Small intestine (tissue), 7 donors: ENCODE measurements at regions not wholly inside any gene's neighbourhood (a gene's known extent, or its start where the extent isn't known, plus 50 kb on each side); places are given as distances from the start of the nearest gene placed in this dataset.
"Not testable (repeated sequence)": the region's sequence is repeated elsewhere in the genome, so short reads cannot be mapped to it uniquely, and the experiment has no call there.

Experiments
- DNase-seq, 2 donors: peaks; one replicate each; pipeline versions ENCODE4 v3.0.0 to v3.0.0-alpha.2; 2013
- FAIRE-seq: peaks from 2 replicates; lab custom pipeline; 2012; peaks lifted over from hg19 to GRCh38; lab: Jason Lieb, UNC
- H3K27ac ChIP-seq, 3 donors: one replicate each; pipeline ENCODE4 v1.5.1; 2013; ENCODE audit warnings: low read length in 2 of 3, mild to moderate bottlenecking in 2 of 3, control low read depth in 1 of 3, inconsistent platforms in 1 of 3, low read depth in 1 of 3, moderate library complexity in 1 of 3
- H3K27me3 ChIP-seq, 3 donors: one replicate each; pipeline ENCODE4 v1.6.1; 2013; ENCODE audit warnings: low read length in 3 of 3, inconsistent platforms in 1 of 3; ENCODE audit not compliant: control insufficient read depth in 3 of 3, insufficient read depth in 3 of 3
- H3K36me3 ChIP-seq, 3 donors: one replicate each; pipeline ENCODE4 v1.6.1; 2013; ENCODE audit warnings: low read length in 3 of 3, inconsistent platforms in 1 of 3, low read depth in 1 of 3, mild to moderate bottlenecking in 1 of 3, moderate library complexity in 1 of 3; ENCODE audit not compliant: control insufficient read depth in 3 of 3, insufficient read depth in 2 of 3
- H3K4me1 ChIP-seq, 3 donors: one replicate each; pipeline ENCODE4 v1.6.1; 2013; ENCODE audit warnings: low read length in 2 of 3, inconsistent platforms in 1 of 3, low read depth in 1 of 3, mild to moderate bottlenecking in 1 of 3, moderate library complexity in 1 of 3; ENCODE audit not compliant: control insufficient read depth in 3 of 3, insufficient read depth in 2 of 3
- H3K4me3 ChIP-seq, 3 donors: one replicate each; pipeline ENCODE4 v1.5.1; 2013; ENCODE audit warnings: low read length in 3 of 3, control low read depth in 1 of 3, inconsistent platforms in 1 of 3, low read depth in 1 of 3, mild to moderate bottlenecking in 1 of 3, moderate library complexity in 1 of 3
- H3K9me3 ChIP-seq, 2 donors: one replicate each; pipeline ENCODE4 v1.6.1; 2013; ENCODE audit warnings: low read depth in 1 of 2, low read length in 1 of 2; ENCODE audit not compliant: control insufficient read depth in 2 of 2, insufficient read depth in 1 of 2
- WGBS, 3 donors: extraction: QIAGEN DNeasy Blood & Tissue Kit; methylation state at CpG; one replicate each; pipeline ENCODE4 v1.1.7; 2013; 5-methylcytosine and 5-hydroxymethylcytosine counted together
- donor health status: healthy with polysubstance abuse.
- donor health status: control.
- donor health status: control.
- donor health status: Bipolar disorder and iron deficiency.
- donor health status: healthy.

GRCh38 chr5:126139086-126139485 lies 284.1 kb upstream of the GRAMD2B start:
- Histone ChIP-seq H3K36me3 (no peaks in the 10 kb centered on the region), H3K4me1 (peaks cover 0 to 2% (median 0%) of the 10 kb centered on the region in 3 donors), H3K4me3 (no peak overlapping the region), H3K27me3 (no peaks in the 10 kb centered on the region), H3K9me3 (no peaks in the 10 kb centered on the region), H3K27ac (no peak overlapping the region)
- DNase-seq (no peak), FAIRE-seq (peak; percentile 23)
- 68 to 79% (median 79%) methylated on average over 2 of the region's 2 CpGs for WGBS, 3 donors

GRCh38 chr5:126139773-126140172 lies 283.4 kb upstream of the GRAMD2B start:
- no peak overlapping the region for H3K27ac ChIP-seq
- DNase-seq (no peak), FAIRE-seq (no peak)
- H3K4me1 ChIP-seq = peaks cover 0 to 2% (median 0%) of the 10 kb centered on the region in 3 donors
- 50 to 66% (median 64%) methylated on average over 5 of the region's 5 CpGs for WGBS, 3 donors
- H3K4me3 ChIP-seq = no peak overlapping the region
- no peaks in the 10 kb centered on the region for H3K36me3 ChIP-seq
- no peaks in the 10 kb centered on the region for H3K27me3 ChIP-seq
- no peaks in the 10 kb centered on the region for H3K9me3 ChIP-seq

DNA sequence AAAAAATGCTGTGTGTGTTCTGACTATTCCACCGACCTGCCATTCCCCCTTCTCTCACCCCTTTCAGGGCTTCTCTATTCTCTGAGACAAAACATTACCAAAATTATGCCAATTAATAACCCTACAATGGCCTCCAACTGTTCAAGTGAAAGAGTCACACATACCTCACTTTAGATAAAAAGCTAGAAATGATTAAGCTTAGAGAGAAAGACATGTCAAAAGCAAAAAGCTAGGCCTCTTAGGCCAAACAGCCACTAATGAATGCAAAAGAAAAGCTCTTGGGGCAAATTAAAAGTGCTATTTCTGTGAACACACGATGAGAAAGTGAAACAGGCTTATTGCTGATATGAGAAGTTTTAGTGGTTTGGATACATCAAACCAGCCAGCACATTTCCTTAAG lies 279.6 kb upstream of the GRAMD2B start:
- no peaks in the 10 kb centered on the region for H3K9me3 ChIP-seq
- H3K27ac ChIP-seq = no peak overlapping the region
- H3K4me1 ChIP-seq = no peaks in the 10 kb centered on the region
- no peaks in the 10 kb centered on the region for H3K36me3 ChIP-seq
- no peak for DNase-seq
- no peak overlapping the region for H3K4me3 ChIP-seq
- H3K27me3 ChIP-seq = no peaks in the 10 kb centered on the region
- 49 to 53% (median 51%) methylated on average over 2 of the region's 2 CpGs for WGBS, 3 donors
- no peak for FAIRE-seq

- not testable (repeated sequence) for H3K4me1 ChIP-seq, DNase-seq, H3K36me3 ChIP-seq, H3K9me3 ChIP-seq, H3K27me3 ChIP-seq, FAIRE-seq, H3K27ac ChIP-seq, H3K4me3 ChIP-seq
- WGBS, 3 donors = 71 to 93% (median 84%) methylated on average over 2 of the region's 3 CpGs
Measured at GRCh38 chr5:126150319-126150718, 272.9 kb upstream of the GRAMD2B start.

GRCh38 chr5:126155298-126155697 lies 267.9 kb upstream of the GRAMD2B start:
- H3K27ac ChIP-seq, FAIRE-seq, H3K4me3 ChIP-seq, DNase-seq, H3K36me3 ChIP-seq, H3K27me3 ChIP-seq, H3K4me1 ChIP-seq: not testable (repeated sequence)
- peaks cover 0 to 21% of the 10 kb centered on the region in 2 donors for H3K9me3 ChIP-seq
- 89 to 92% (median 91%) methylated on average over 12 of the region's 12 CpGs for WGBS, 3 donors

- Histone ChIP-seq H3K36me3 (no peaks in the 10 kb centered on the region), H3K4me3 (no peak overlapping the region), H3K9me3 (peaks cover 0 to 20% of the 10 kb centered on the region in 2 donors), H3K4me1 (no peaks in the 10 kb centered on the region), H3K27ac (no peak overlapping the region), H3K27me3 (no peaks in the 10 kb centered on the region)
- FAIRE-seq (no peak), DNase-seq (no peak)
- 94 to 100% (median 97%) methylated on average over 1 of the region's 1 CpG for WGBS, 3 donors
Measured at GRCh38 chr5:126166368-126166767, 256.8 kb upstream of the GRAMD2B start.

DNA sequence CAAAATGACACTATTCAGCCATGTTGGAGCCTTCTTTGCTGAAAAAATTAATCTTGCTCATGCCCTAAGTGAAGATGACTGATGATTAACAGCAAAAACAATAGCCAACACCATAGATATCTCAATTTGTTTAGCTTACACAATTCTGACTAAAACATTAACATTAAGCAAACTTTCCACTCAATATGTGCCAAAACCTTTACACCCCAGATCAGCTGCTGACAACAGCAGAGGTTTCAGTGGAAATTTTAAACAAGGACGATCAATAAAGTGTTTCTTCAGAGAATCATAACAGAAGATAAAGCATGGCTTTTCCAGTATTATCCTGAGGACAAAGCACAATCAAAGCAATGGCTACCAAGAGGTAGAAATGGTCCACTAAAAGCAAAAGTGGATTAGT lies 254.4 kb upstream of the GRAMD2B start:
- Histone ChIP-seq H3K4me1 (no peaks in the 10 kb centered on the region), H3K27ac (no peak overlapping the region), H3K36me3 (no peaks in the 10 kb centered on the region), H3K27me3 (no peaks in the 10 kb centered on the region), H3K4me3 (no peak overlapping the region), H3K9me3 (peaks cover 0 to 26% of the 10 kb centered on the region in 2 donors)
- FAIRE-seq (no peak), DNase-seq (no peak)
- WGBS, 3 donors = 78 to 89% (median 86%) methylated on average over 1 of the region's 1 CpG

DNA sequence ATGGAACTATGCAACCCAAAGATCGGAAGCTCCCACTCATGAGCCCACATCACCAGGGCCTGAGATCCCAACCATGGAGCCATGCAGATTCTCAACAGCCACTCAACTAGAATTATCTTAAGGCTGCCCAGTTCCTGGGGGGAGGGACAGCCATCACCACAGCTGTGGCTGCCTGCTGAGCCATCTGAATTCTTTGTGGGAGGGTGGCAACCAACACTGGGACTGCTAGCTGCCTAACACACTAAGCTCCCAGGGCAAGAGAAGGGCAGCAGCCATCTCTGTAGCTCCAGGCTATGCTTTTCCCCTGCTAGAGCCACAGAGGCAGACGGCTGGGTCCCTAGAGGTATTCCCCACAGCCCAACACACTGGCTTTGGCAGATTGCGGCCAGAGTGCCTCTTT lies 251.3 kb upstream of the GRAMD2B start:
- Histone ChIP-seq H3K4me3 (no peak overlapping the region), H3K27me3 (no peaks in the 10 kb centered on the region), H3K9me3 (peaks cover 0 to 18% of the 10 kb centered on the region in 2 donors), H3K4me1 (no peaks in the 10 kb centered on the region), H3K36me3 (no peaks in the 10 kb centered on the region), H3K27ac (no peak overlapping the region)
- FAIRE-seq (no peak), DNase-seq (no peak)
- 90 to 100% (median 93%) methylated on average over 3 of the region's 3 CpGs for WGBS, 3 donors

DNA sequence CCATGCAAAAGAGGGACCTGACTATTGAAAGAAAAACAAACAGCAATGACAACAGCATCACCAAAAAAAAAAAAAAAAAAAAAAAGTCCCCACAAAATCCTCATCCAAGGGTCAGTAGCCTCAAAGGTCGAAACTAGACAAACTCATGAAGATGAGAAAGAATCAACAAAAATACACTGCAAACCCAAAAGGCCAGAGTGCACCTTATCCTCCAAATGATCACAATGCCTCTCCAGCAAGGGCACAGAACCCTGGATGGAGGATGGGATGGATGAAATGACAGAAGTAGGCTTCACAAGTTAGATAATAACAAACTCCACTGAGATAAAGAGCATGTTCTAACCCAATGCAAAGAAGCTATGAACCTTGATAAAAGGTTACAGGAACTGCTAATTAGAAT lies 250.4 kb upstream of the GRAMD2B start:
- DNase-seq = no peak
- no peak for FAIRE-seq
- Histone ChIP-seq H3K4me3 (no peak overlapping the region), H3K27ac (no peak overlapping the region), H3K9me3 (peaks cover 0 to 13% of the 10 kb centered on the region in 2 donors), H3K4me1 (no peaks in the 10 kb centered on the region), H3K36me3 (no peaks in the 10 kb centered on the region), H3K27me3 (no peaks in the 10 kb centered on the region)
- 48 to 72% (median 66%) methylated on average over 1 of the region's 1 CpG for WGBS, 3 donors
